ENCODE measurements at regions not wholly inside any gene's neighbourhood (a gene's known extent, or its start where the extent isn't known, plus 50 kb on each side); places are given as distances from the start of the nearest gene placed in this dataset.

GRCh38 chr4:32680946-32681345, 1960.8 kb downstream of the PCDH7 start:
- ChIA-PET POLR2A (ENCODE audit: low non-redundant PET) (no interaction called here), CTCF (no interaction called here)
- TF ChIP-seq EZH2 (IDR thresholded peaks at IDR 0.05; ENCODE audit: borderline replicate concordance, low read depth, low read length, poor library complexity, severe bottlenecking) (no peak), CTCF (conservative IDR thresholded peaks at IDR 0.05; ENCODE audit: low read depth, low read length) (no peak)
- H3K27ac ChIP-seq (ENCODE audit: low read depth, low read length, poor library complexity, severe bottlenecking) = no peak overlapping the region
- no peak overlapping the region for H3K4me3 ChIP-seq (ENCODE audit: low read depth, low read length, poor library complexity, severe bottlenecking)
- H3K27me3 ChIP-seq (replicated peaks; ENCODE audit: insufficient read depth, low read depth, low read length, poor library complexity) = no peaks in the 10 kb centered on the region
- intact Hi-C loops (cut with micrococcal nuclease; ENCODE audit: unreplicated experiment) = no loop called here
- no peaks in the 10 kb centered on the region for H3K9me3 ChIP-seq (ENCODE audit: low read depth, low read length, poor library complexity, severe bottlenecking)
- H3K4me1 ChIP-seq (ENCODE audit: insufficient read depth, low read length, poor library complexity, severe bottlenecking) = no peaks in the 10 kb centered on the region
- H3K36me3 ChIP-seq (ENCODE audit: insufficient read depth, low read length, poor library complexity, severe bottlenecking) = no peaks in the 10 kb centered on the region
- no TSS peak for BruUV-seq (replicated peaks)
- DNase-seq (ENCODE audit: low spot score) = no peak

- Histone ChIP-seq H3K9me3 (ENCODE audit: low read depth, low read length, poor library complexity, severe bottlenecking) (no peaks in the 10 kb centered on the region), H3K36me3 (ENCODE audit: insufficient read depth, low read length, poor library complexity, severe bottlenecking) (no peaks in the 10 kb centered on the region), H3K27me3 (replicated peaks; ENCODE audit: insufficient read depth, low read depth, low read length, poor library complexity) (no peaks in the 10 kb centered on the region), H3K4me3 (ENCODE audit: low read depth, low read length, poor library complexity, severe bottlenecking) (no peak overlapping the region), H3K4me1 (ENCODE audit: insufficient read depth, low read length, poor library complexity, severe bottlenecking) (no peaks in the 10 kb centered on the region), H3K27ac (ENCODE audit: low read depth, low read length, poor library complexity, severe bottlenecking) (no peak overlapping the region)
- TF ChIP-seq CTCF (conservative IDR thresholded peaks at IDR 0.05; ENCODE audit: low read depth, low read length) (no peak), EZH2 (IDR thresholded peaks at IDR 0.05; ENCODE audit: borderline replicate concordance, low read depth, low read length, poor library complexity, severe bottlenecking) (no peak)
- ChIA-PET CTCF (no interaction called here), POLR2A (ENCODE audit: low non-redundant PET) (no interaction called here)
- no peak for DNase-seq (ENCODE audit: low spot score)
- intact Hi-C loops (cut with micrococcal nuclease; ENCODE audit: unreplicated experiment) = no loop called here
- BruUV-seq (replicated peaks) = no TSS peak
These were observed 1964.0 kb downstream of the PCDH7 start for GRCh38 chr4:32684160-32684559.

GRCh38 chr4:32686123-32686522, 1966.0 kb downstream of the PCDH7 start:
- CTCF ChIA-PET = no interaction called here
- Histone ChIP-seq H3K36me3 (ENCODE audit: insufficient read depth, low read length, poor library complexity, severe bottlenecking) (no peaks in the 10 kb centered on the region), H3K9me3 (ENCODE audit: low read depth, low read length, poor library complexity, severe bottlenecking) (no peaks in the 10 kb centered on the region), H3K4me3 (ENCODE audit: low read depth, low read length, poor library complexity, severe bottlenecking) (no peak overlapping the region), H3K4me1 (ENCODE audit: insufficient read depth, low read length, poor library complexity, severe bottlenecking) (no peaks in the 10 kb centered on the region), H3K27me3 (replicated peaks; ENCODE audit: insufficient read depth, low read depth, low read length, poor library complexity) (no peaks in the 10 kb centered on the region), H3K27ac (ENCODE audit: low read depth, low read length, poor library complexity, severe bottlenecking) (no peak overlapping the region)
- DNase-seq (ENCODE audit: low spot score) = no peak
- POLR2A ChIA-PET (ENCODE audit: low non-redundant PET) = no interaction called here
- no TSS peak for BruUV-seq (replicated peaks)
- intact Hi-C loops (cut with micrococcal nuclease; ENCODE audit: unreplicated experiment) = no loop called here
- TF ChIP-seq CTCF (conservative IDR thresholded peaks at IDR 0.05; ENCODE audit: low read depth, low read length) (no peak), EZH2 (IDR thresholded peaks at IDR 0.05; ENCODE audit: borderline replicate concordance, low read depth, low read length, poor library complexity, severe bottlenecking) (no peak)
